ENCODE measurements at regions not wholly inside any gene's neighbourhood (a gene's known extent, or its start where the extent isn't known, plus 50 kb on each side); places are given as distances from the start of the nearest gene placed in this dataset.

DNA sequence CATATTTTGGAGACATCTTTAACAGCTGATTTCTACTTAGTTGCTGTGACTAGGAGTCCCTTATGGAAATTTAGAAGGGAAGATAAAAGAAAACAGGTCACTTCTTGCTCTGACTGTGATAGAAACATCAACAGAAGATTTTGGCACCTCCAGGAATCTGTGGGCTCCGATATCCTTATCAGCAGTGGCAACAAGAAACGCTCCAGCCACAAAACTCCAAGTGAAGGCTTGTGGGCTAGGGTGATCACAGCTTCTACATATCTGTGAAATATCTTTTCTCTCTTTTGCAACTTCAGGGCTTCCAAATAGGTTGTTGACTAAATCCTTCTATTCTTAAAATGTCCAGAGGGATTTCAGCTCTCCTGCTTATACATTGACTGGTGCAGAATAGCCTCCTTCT, 1625.5 kb upstream of the CDH6 start:
- no peak for DNase-seq (ENCODE audit: low spot score)
- TF ChIP-seq, protein P1, sequence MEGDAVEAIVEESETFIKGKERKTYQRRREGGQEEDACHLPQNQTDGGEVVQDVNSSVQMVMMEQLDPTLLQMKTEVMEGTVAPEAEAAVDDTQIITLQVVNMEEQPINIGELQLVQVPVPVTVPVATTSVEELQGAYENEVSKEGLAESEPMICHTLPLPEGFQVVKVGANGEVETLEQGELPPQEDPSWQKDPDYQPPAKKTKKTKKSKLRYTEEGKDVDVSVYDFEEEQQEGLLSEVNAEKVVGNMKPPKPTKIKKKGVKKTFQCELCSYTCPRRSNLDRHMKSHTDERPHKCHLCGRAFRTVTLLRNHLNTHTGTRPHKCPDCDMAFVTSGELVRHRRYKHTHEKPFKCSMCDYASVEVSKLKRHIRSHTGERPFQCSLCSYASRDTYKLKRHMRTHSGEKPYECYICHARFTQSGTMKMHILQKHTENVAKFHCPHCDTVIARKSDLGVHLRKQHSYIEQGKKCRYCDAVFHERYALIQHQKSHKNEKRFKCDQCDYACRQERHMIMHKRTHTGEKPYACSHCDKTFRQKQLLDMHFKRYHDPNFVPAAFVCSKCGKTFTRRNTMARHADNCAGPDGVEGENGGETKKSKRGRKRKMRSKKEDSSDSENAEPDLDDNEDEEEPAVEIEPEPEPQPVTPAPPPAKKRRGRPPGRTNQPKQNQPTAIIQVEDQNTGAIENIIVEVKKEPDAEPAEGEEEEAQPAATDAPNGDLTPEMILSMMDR (IDR thresholded peaks at IDR 0.05; ENCODE audit: extremely low read depth, missing control alignments) = no peak

DNA sequence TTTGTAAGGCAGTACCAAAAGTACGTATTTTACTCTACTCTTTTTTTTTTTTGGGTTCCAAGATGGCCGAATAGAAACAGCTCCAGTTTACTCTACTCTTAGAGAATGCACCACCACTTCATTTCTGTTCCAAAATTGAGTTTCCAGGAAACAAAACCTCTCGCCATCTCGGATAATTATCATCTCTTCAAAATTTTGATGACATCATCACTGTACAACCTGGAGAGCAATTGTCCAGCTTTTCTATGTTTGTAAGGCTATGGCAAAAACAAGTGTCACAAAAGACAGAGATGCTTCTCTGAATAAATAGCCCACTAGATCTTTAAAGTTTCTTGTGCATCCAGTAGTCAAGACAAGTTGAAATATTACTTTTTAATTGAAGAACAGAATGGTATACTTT, 1631.9 kb upstream of the CDH6 start:
- DNase-seq (ENCODE audit: low spot score) = no peak
- TF ChIP-seq, protein P1 (IDR thresholded peaks at IDR 0.05; ENCODE audit: extremely low read depth, missing control alignments) = no peak

DNA sequence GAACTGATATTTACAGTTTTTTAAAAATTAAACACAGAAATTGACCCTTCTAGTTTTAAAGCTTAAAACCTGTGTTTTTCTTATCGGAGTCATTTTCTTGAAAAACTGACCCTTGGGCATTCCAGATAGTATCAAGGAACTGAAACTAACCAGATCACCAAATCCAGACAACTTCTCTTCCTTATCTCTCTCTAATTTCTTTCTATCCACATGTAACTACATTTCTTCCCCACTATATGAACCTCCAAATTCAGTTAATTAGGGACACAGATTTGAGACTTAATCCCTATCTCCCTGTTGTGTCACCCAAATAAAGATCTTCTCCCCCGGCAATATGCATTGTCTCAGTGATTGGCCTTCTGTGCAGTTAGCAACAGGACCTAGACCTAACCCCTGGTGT, 1643.0 kb upstream of the CDH6 start:
- no peak for DNase-seq (ENCODE audit: low spot score)
- TF ChIP-seq, protein P1 (IDR thresholded peaks at IDR 0.05; ENCODE audit: extremely low read depth, missing control alignments) = no peak

GRCh38 chr5:29548262-29548661, 1645.2 kb upstream of the CDH6 start:
- TF ChIP-seq, protein P1 (IDR thresholded peaks at IDR 0.05; ENCODE audit: extremely low read depth, missing control alignments) = no peak
- no peak for DNase-seq (ENCODE audit: low spot score)

GRCh38 chr5:29547236-29547865, 1646.1 kb upstream of the CDH6 start:
- no peak for DNase-seq (ENCODE audit: low spot score)
- TF ChIP-seq, protein P1 (IDR thresholded peaks at IDR 0.05; ENCODE audit: extremely low read depth, missing control alignments) = no peak

DNA sequence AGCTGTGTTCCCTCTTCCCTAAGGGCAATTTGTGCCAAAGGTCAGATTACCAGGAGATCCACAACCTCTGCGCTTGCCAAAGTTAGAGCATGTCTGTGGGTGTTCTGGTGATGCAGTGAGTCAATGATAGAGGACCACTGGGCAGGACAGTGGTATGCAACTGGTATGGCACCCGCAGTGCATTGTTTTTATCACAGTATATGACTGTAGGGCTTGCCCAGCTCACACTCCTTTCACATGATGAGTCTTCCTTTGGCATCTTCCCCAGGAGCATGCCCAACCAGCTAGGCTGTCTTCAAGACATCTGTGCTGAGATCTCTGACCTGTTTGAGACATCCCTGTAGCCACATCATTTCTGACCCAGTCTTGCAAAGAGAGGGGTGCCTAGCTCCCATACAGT, 1650.0 kb upstream of the CDH6 start:
- TF ChIP-seq, protein P1 (IDR thresholded peaks at IDR 0.05; ENCODE audit: extremely low read depth, missing control alignments) = no peak
- DNase-seq (ENCODE audit: low spot score) = no peak

- TF ChIP-seq, protein P1 (IDR thresholded peaks at IDR 0.05; ENCODE audit: extremely low read depth, missing control alignments) = no peak
These were observed 1669.3 kb upstream of the CDH6 start for GRCh38 chr5:29524227-29524626.

More at GRCh38 chr5:29524227-29524626, 1669.3 kb upstream of the CDH6 start:
- DNase-seq (ENCODE audit: low spot score) = no peak
